Esophagus mucosa (tissue), 1 donor: ENCODE measurements at regions not wholly inside any gene's neighbourhood (a gene's known extent, or its start where the extent isn't known, plus 50 kb on each side); places are given as distances from the start of the nearest gene placed in this dataset.
"Not testable (repeated sequence)": the region's sequence is repeated elsewhere in the genome, so short reads cannot be mapped to it uniquely, and the experiment has no call there.

Experiments used
- ATAC-seq: fragments of 200-7000 bp; cut with Tn5 transposase; one replicate; pipeline ENCODE4 v1.9.1; 2020
- donor health status: DM: yes; HTN: yes; CAD: no.

GRCh38 chr13:97726664-97727280 lies 226.7 kb upstream of the IPO5 start:
- ATAC-seq = no peak

DNA sequence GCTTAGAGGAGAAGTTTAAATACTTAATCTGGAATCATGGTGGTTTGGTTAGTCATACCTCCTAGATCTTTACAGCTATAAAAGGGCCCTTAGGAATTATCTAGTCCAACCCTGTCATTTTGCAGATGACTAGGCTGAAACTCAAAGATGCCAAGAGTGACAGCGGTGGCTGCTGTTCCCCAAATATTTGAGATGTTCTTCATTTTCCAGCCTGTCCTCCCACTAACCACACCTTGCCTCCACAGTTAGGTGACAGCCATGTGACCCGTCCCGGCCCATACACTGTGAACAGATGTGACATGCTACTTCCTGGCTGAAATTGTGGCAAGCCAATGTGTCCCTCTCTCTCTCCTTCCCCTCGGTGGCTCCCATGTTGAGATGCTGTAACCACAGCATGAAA lies 225.5 kb upstream of the IPO5 start:
- no peak for ATAC-seq

DNA sequence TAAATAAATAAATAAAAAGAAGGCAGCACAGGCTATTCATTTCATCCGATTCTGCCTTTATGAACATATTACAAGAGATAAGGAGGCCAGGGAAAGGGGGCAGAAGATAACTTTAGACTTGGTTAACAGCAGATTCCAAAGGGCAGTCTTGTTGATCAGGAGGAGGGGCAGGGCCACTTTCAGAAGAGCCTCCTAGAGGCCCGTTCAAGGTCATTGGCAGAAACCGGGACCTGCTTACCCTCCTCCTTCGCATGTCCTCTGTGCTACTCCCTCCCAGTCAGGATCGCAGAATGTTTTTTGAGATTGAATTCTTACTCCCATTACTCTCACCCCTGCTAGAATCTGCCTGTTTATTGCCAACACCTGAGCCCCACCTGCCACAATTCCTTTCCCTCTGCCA lies 217.0 kb upstream of the IPO5 start:
- no peak for ATAC-seq

DNA sequence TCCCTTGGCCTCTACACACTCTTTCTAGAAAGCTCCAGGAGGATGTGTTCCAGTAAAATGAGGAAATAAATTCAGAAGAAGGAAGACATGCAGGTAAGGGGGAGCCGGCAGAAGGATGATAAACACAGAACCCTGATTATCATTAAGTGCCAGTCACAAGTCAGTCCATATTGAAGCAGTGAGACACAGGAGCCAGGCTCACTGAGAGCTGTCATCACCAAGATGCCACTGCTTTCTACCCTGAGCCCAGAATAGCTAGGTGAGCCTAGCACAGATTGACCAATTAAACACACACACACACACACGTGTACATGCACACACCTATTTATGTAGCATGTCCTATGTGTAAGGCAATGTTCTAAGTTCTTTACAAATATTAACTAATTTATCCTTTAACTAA lies 211.4 kb upstream of the IPO5 start:
- no peak for ATAC-seq

GRCh38 chr13:97743938-97744337 lies 209.5 kb upstream of the IPO5 start:
- ATAC-seq = no peak

DNA sequence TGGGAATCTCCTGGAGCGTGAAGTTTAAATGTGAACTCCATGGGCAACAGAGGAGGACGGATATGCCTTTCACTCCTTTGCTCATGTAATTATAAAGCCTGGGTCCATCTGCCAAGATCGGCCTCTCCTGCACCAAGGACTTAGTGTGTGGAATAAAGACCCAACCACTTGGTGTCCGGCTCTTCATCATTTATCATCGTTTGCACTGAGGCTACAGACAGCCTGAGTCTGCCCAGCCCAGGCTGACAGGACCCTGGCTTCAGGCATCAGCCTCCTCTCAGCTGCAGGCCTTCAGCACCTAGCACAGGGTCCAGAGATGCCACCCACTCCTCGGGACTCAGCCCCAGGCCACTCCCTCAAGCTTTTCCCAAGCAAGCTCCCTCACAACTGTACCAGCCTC lies 206.8 kb upstream of the IPO5 start:
- ATAC-seq = no peak

DNA sequence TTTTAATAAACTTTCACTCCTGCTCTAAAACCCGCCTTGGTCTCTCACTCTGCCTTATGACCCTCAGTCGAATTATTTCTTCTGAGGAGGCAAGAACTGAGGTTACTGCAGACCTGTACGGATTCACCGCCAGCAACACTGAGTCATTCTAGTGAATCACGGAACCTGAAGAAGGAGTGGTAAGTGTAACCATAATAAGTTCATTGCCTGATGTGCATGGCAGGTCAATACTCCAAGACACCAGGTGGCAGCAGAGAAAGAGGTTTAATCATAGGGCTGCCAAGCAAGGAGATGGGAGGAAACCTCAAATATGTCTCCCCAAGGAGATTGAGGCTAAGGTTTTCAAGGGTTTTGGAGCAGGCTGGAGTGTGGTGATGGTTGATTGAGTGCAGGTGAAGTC lies 204.3 kb upstream of the IPO5 start:
- ATAC-seq = peak; percentile 87

DNA sequence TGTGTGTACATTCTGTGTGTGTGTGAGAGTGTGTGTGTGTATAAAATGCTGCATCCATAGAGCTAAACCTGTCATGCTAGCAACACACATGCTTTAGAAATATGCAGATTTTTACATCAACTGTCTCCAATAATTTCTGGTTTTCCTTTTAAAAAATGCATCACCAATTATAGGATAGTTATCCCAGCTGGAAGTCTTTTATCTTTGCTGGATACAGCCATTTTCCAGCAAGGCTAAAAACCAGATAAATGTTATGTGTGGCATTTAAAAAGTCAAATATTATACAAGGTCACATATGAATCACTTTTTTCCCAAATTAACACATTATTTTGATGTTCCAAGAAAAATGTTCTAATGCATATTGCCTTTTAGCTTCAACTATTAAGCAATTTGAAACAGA lies 202.0 kb upstream of the IPO5 start:
- no peak for ATAC-seq

DNA sequence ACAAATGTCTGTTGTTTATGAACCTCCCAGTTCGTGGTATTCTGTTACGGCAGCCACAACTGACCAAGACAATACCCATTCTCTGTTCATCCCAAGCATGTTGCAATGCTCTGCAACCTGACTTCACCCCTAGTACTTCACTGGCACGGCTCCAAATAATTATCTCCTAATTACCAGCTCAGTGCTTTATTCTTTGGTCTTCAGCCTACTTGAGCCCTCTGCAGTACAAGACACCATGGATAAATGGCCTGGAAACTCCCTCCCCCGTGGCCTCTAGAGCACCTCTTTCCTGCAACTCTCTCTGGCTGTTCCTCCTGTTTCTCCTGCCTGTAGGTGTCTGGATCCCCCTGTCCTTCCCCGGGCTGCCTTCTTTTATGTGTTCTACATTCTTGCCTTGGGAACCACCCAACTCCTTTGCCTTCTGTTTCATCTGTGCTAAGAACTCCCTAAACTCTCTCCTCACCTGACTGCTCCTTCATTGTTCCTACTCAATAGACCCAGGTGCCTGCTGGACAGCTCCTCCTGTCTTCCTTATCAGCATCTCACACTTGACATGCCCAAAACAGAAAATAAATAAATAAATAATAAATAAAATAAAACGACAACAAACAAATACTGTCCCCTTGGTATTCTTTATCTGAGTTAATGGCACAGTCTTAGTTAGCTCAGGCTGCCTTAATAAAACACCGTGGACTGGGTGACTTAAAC lies 200.4 kb upstream of the IPO5 start:
- ATAC-seq = no peak

- ATAC-seq = no peak
Measured at GRCh38 chr13:97753942-97754670, 199.4 kb upstream of the IPO5 start.

- no peak for ATAC-seq
Measured at GRCh38 chr13:97757807-97758206, 195.7 kb upstream of the IPO5 start.

DNA sequence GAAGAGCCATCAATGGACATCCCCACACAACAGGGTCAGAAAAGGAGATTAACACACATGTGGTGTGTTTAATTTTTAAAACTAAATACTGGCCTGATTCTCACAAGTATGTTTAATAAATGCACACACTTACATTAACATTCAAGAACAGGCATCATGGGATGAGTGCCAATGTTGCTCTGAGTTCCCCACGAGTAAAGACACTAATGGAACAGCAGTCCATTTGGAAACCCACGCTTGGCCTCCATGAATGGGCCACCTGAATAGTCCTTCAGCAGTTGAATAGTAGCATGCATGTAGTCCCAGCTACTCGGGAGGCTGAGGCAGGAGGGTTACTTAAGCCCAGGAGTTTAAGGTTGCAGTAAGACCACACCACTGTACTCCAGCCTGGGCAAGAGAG lies 195.2 kb upstream of the IPO5 start:
- no peak for ATAC-seq

DNA sequence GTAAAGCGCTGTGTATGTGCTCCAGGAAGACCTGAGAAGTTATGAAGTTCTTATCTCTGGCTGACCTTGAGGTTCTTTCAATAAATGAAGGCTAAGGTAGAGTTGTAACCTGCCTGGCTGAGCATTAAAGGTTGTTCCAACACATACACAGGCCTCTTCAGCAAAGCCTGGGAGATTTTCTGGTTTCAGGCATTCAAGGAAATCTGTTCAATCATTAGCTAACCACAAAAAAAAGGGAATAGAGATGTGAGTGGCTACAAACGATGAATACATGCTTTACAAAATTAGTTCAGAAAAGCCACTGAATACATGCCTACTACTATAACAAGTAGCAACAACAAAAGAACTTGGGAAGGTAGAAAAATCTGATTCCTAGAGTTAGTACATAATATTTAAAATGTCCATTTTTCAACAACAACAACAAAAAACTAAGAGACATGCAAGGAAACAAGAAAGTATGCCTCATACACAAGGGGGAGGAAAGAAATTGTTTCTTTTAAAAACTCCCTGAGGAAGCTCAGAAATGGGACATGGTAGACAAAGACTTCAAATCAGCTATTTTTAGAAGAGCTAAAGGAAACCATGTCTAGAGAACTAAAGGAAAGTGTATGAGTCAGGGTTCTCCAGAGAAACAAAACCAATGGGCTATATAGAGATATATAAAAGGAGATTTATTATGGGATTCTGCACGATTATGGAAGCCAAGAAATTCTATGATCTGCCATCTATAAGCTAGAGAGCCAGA lies 191.5 kb upstream of the IPO5 start:
- ATAC-seq = no peak

DNA sequence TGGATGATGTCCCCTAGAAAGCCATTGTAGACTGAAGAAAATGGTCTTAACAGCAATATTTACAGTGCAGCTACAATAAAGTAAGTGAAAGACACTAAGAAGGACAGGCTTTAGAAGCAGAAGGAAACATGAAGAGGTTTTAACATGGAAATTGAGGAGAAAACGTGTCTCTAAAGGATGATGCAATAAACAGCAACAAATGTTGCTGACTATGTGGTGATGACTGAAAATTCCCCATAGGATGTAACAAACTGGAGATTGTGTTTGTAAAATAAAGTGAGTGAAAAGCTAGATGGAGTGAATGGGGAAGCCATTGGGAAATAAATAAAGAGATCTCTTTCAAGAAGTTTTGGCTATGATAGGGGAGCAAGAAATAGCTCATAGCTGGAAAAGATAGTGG lies 186.7 kb upstream of the IPO5 start:
- no peak for ATAC-seq

DNA sequence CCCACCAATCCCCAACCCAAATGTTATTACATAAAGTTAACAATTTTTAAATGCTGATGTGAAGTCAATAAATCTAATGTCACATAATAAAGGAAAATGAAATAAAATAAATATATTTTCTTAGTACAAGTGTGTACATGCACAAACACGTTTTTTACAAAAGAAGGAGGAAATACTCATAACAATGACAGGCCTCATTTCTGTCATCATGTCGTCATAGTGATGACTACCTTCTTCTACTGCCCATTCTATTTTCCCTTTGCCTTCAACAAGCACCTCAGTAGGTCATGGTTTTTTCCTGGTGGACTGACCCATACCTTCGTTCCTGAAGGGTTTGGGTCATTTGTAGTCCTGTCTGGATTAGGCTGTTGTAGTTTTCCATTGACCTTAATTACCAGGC lies 185.3 kb upstream of the IPO5 start:
- ATAC-seq = no peak

GRCh38 chr13:97770231-97770630 lies 183.2 kb upstream of the IPO5 start:
- ATAC-seq = not testable (repeated sequence)

DNA sequence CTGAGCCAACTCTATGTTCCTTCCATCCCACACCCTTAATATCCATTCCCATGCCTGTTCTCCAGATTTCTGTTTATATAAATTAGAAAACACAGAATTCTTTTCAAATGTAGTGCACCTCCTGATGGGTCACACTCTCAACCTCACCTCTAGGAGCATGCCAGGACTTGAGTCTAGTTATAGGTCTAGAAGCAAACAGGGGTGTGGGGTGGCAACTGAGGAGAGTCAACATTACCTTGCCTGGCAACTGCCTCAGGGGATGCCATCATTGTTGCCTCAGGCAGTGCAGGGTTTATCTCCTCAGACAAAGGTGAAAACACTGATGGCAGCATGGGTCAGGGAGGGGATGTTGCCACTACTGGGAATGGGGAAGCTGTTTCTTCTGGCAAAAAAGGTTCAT lies 181.0 kb upstream of the IPO5 start:
- not testable (repeated sequence) for ATAC-seq

GRCh38 chr13:97774391-97775100 lies 178.9 kb upstream of the IPO5 start:
- ATAC-seq = not testable (repeated sequence)

DNA sequence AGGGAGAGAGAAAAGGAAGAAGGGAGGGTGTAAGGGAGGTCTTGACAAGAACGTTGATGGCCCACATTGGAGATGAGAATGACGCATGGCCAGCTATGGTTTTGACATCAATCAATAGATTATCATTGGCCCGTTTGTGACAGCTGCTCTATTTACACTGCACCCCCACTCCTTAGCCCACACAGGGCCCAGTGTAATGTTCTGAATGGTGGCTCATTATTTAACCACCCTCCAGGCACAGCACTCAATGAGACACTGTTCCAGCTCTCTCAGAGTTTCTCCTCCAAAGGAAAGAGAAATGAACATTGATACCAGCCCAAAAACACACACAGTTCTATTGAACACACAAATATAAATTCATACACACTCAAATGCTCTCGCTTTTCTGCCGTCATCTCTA lies 173.0 kb upstream of the IPO5 start:
- ATAC-seq = no peak

DNA sequence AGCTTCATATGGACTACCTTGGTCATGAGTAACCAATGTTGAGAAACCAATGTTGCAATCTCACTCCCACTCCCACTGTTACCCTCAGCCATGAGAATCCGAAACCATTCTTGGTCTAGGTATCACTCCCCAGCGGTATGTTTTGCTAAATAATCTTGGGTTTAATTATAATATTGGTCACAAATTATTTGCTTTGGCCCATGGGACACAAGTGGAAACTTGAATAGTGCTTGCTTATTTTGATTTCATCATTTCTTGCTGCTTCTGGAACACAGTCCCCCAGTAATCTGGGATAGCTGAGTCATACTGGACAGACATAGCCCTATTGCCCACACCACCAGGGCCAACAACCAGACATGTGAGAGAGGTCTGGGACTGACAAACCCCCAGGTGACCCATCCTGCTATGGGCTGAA lies 171.6 kb upstream of the IPO5 start:
- no peak for ATAC-seq

- no peak for ATAC-seq
Measured at GRCh38 chr13:97786510-97786909, 167.0 kb upstream of the IPO5 start.

DNA sequence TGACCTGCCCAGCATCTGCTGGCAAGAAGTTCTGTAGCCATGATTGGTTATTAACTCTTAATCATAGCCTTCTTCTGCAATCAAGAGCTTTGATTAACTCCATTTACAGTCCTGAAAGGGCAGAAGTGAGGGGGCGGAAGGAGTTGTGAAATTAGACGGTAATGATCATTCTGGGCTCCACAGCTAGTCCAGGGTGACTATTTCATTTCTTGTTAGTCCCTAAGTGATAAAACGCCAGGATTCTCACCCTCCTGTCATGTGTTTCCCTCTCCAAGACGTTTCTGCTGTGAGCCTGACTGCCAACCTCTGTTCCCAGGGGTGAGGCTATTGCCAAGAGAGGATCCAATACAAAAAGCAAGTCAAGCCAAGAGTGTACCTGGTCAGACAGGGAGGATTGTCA lies 155.9 kb upstream of the IPO5 start:
- no peak for ATAC-seq
